ENCODE measurements at regions not wholly inside any gene's neighbourhood (a gene's known extent, or its start where the extent isn't known, plus 50 kb on each side); places are given as distances from the start of the nearest gene placed in this dataset.

DNA sequence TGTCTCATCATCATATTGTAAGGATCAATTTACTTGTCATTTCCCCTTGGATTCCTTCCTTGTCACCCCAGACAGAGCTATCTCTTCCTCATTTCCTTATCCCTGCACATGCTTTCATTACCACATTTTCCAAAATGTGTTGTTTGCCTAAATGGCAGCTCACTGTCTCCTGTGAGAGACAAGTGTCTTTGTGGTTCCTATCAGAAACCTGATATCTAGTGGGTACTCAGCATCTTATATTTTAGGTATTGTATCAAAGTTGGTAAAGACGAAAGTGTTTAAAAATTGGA lies 896.0 kb upstream of the PIK3C3 start:
- TF ChIP-seq SIN3A (IDR thresholded peaks at IDR 0.05; ENCODE audit: borderline replicate concordance, insufficient read depth, low read length), result no peak
- no peak for TF ChIP-seq TAF1 (IDR thresholded peaks at IDR 0.05; ENCODE audit: borderline replicate concordance, insufficient read depth, low read length)
- TF ChIP-seq POLR2AphosphoS5 (IDR thresholded peaks at IDR 0.05; ENCODE audit: low read depth, low read length), result no peak

All from PFSK-1 (cell line).